AG09319 (cell line): ENCODE measurements at regions not wholly inside any gene's neighbourhood (a gene's known extent, or its start where the extent isn't known, plus 50 kb on each side); places are given as distances from the start of the nearest gene placed in this dataset.

Experiments used
- DNase-seq: peaks from one replicate; pipeline ENCODE4 v3.0.0-alpha.2; 2010; ENCODE audit warnings: low read depth; ENCODE audit errors: extremely low read depth
- TF ChIP-seq, protein P1 (sequence below): IDR thresholded peaks from 2 replicates; pipeline ENCODE4 v1.5.1; 2011; ENCODE audit warnings: low read depth, mild to moderate bottlenecking, inconsistent platforms, low read length, moderate library complexity

DNA sequence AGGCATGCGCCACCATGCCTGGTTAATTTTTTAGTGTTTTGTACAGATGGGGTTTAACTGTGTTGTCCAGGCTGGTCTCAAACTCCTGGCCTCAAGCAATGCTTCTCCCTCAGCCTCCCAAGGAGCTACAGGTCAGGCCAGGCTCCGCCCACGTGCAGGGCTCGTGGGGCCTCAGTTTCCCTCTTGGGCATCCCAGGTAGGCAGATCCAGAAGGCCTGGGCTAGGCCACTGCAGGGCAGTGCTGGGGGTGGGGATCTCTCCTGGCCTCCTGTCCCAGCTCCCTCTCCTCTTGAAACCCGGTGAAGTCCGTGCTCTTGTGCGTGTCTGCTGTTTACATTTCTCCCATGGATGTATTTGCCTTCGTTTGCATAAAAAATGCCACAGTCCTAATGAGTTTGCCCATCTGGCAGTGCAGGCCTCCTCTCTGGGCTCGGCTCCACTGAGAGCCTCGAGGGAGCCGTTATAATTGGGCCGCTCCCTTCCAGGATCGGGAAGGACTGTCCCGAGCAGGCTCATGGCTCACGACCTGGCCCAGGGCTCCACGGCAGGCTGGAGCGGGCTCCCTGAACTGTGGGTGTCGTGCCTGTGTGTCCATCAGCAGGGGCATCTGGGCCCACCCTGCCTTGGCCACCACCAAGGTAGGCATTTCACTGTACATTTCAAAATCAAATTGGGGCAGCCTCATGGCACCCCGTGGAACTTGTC, 52.6 kb upstream of the RUFY1 start:
- no peak for DNase-seq
- TF ChIP-seq, protein P1, sequence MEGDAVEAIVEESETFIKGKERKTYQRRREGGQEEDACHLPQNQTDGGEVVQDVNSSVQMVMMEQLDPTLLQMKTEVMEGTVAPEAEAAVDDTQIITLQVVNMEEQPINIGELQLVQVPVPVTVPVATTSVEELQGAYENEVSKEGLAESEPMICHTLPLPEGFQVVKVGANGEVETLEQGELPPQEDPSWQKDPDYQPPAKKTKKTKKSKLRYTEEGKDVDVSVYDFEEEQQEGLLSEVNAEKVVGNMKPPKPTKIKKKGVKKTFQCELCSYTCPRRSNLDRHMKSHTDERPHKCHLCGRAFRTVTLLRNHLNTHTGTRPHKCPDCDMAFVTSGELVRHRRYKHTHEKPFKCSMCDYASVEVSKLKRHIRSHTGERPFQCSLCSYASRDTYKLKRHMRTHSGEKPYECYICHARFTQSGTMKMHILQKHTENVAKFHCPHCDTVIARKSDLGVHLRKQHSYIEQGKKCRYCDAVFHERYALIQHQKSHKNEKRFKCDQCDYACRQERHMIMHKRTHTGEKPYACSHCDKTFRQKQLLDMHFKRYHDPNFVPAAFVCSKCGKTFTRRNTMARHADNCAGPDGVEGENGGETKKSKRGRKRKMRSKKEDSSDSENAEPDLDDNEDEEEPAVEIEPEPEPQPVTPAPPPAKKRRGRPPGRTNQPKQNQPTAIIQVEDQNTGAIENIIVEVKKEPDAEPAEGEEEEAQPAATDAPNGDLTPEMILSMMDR: no peak

GRCh38 chr5:179495906-179496455, 54.4 kb upstream of the RUFY1 start:
- no peak for DNase-seq
- TF ChIP-seq, protein P1: no peak

GRCh38 chr5:179494774-179495526, 55.4 kb upstream of the RUFY1 start:
- TF ChIP-seq, protein P1: no peak
- DNase-seq: no peak

GRCh38 chr5:179488975-179489374, 61.4 kb upstream of the RUFY1 start:
- peak; percentile 36 for DNase-seq
- TF ChIP-seq, protein P1: no peak

GRCh38 chr5:179488491-179488890, 61.9 kb upstream of the RUFY1 start:
- TF ChIP-seq, protein P1: no peak
- DNase-seq: no peak

DNA sequence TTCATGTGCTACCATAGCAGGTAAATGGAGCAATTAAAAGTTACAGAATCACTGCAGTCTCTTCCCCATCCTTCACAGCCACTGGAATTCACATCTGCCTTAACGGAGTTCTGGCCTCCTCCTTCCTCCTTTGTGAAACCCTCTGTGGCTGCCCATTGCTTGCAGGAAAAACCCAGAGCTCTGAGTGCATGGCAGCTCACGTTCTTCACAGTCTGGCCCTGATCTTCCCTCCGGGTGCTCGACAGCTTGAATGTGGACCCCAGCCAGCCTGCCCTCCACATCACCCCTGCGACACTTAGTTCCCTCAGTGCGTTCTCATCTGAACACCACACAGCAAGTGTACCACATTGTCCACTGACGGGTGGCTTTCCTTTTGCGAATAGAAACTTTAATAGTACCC, 63.2 kb upstream of the RUFY1 start:
- no peak for DNase-seq
- TF ChIP-seq, protein P1: no peak

- TF ChIP-seq, protein P1: no peak
- no peak for DNase-seq
Observed at GRCh38 chr5:179486596-179487051, 63.7 kb upstream of the RUFY1 start.
